GM19239 (cell line): ENCODE measurements at regions not wholly inside any gene's neighbourhood (a gene's known extent, or its start where the extent isn't known, plus 50 kb on each side); places are given as distances from the start of the nearest gene placed in this dataset.

Source experiments
- DNase-seq: peaks from one replicate; pipeline ENCODE4 v3.0.0; 2011; ENCODE audit warnings: low spot score; ENCODE audit not compliant: insufficient read length
- FAIRE-seq: peaks from 2 replicates; lab custom pipeline; 2011; peaks lifted over from hg19 to GRCh38; lab: Jason Lieb, UNC

DNA sequence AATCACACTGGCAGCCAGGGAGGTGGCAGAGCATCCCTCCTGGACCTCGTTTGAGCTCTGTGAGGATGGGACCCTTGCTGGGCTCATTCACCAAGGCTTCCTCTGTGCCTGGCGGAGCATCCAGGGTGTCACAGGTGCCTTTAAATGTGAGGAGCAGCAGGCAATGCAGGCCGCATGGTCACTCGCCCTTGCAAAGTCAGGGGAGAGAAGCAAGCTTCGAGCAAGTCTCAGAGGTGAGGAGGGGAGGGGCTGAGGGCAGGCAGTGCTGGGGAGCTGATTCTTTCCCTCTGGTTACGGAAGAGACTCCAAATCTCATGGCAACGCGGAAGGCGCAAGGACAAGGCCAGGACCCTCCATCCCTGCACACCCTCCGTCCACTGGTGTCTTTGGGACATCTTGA lies 182.7 kb upstream of the PMEPA1 start:
- FAIRE-seq (no peak), DNase-seq (no peak)

- DNase-seq (no peak), FAIRE-seq (no peak)
These were observed 181.2 kb upstream of the PMEPA1 start for GRCh38 chr20:57891014-57891413.

- DNase-seq = no peak
- FAIRE-seq = no peak
These were observed 180.5 kb upstream of the PMEPA1 start for GRCh38 chr20:57890202-57890800.

GRCh38 chr20:57888591-57888990 lies 178.8 kb upstream of the PMEPA1 start:
- DNase-seq (no peak), FAIRE-seq (no peak)

DNA sequence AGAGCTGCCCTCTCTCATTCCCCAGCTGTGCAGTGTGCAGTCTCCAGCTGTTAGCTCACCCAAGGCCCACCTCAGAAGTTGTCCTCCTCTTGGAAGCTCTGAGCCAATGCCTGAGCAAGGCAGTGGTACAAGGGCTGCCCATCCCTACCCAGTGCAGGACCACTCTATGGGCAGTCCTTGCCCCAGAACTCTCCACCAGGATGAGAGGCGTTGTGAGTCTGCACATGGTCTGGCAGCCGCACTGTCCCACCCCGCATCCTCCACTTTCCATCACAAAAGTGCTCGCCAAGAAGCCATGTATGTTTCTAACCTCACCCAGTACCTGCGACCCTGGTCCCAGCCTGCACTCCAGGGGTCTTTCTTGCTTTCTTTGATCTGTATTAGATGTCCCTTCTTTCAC lies 175.1 kb upstream of the PMEPA1 start:
- FAIRE-seq = no peak
- DNase-seq = no peak

DNA sequence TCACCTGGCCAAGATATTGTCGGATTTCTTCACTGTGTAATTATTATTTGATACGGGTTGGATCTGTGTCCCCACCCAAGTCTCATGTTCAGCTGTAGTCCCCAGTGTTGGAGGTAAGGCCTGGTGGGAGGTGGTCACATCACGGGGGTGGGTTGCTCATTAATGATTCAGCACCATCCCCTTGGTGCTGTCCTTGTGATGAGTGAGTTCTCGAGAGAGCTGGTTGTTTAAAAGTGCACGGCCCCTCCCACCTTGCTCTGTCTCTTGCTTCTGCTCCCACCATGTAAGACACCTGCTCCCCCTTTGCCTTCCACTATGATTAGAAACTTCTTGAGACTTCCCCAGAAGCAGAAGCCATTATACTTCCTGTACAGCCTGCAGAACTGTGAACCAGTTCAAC lies 173.9 kb upstream of the PMEPA1 start:
- FAIRE-seq = no peak
- no peak for DNase-seq

- DNase-seq (no peak), FAIRE-seq (no peak)
These were observed 173.4 kb upstream of the PMEPA1 start for GRCh38 chr20:57883224-57883623.

- DNase-seq (no peak), FAIRE-seq (no peak)
These were observed 172.8 kb upstream of the PMEPA1 start for GRCh38 chr20:57882451-57883161.

GRCh38 chr20:57881466-57882385 lies 171.9 kb upstream of the PMEPA1 start:
- DNase-seq = no peak
- FAIRE-seq = no peak

GRCh38 chr20:57880571-57880892 lies 170.7 kb upstream of the PMEPA1 start:
- no peak for FAIRE-seq

GRCh38 chr20:57879779-57880570 lies 170.2 kb upstream of the PMEPA1 start:
- DNase-seq (no peak), FAIRE-seq (no peak)

More at GRCh38 chr20:57880571-57880892, 170.7 kb upstream of the PMEPA1 start:
- no peak for DNase-seq

- DNase-seq (no peak), FAIRE-seq (no peak)
These were observed 169.6 kb upstream of the PMEPA1 start for GRCh38 chr20:57879437-57879778.

- DNase-seq = no peak
- FAIRE-seq = no peak
These were observed 169.1 kb upstream of the PMEPA1 start for GRCh38 chr20:57878786-57879424.

- no peak for DNase-seq
These were observed 168.2 kb upstream of the PMEPA1 start for GRCh38 chr20:57877995-57878394.

DNA sequence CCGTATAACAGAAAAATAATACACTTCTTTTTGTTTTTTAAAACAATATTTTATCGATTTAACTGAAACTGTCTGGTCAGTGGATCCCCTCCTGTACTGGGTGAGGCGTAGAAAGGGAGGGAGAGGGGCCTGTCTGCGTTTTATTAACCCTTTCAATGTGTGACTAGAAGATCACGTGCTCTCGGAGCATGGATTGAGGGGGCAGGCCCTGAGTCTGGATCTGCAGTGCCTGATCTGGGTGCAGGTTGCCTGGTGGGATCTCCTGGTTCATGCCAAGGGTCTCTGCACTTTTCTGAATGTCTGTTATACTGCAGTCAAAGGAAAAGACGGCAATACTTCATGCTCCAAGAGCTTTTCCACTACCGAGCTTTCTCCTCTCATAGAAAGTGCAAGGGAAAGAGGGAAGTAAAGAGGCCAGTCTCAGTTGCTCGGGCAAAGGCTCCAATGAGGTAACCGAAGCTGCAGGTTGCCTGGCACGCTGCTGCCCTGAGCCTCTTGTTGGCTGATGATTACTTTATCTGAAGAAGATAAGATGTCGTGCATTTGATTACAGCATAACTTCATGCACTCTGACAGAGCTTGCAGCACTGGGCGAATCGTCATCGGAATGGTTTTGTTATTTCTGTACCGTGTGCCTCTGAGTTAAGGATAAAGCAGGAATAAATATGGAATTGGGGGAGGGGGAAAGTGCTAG lies 167.5 kb upstream of the PMEPA1 start:
- no peak for FAIRE-seq
- DNase-seq = no peak

More at GRCh38 chr20:57877995-57878394, 168.2 kb upstream of the PMEPA1 start:
- no peak for FAIRE-seq

- DNase-seq (no peak), FAIRE-seq (no peak)
These were observed 166.3 kb upstream of the PMEPA1 start for GRCh38 chr20:57876163-57876562.

- no peak for FAIRE-seq
- DNase-seq = no peak
These were observed 164.3 kb upstream of the PMEPA1 start for GRCh38 chr20:57874141-57874540.

DNA sequence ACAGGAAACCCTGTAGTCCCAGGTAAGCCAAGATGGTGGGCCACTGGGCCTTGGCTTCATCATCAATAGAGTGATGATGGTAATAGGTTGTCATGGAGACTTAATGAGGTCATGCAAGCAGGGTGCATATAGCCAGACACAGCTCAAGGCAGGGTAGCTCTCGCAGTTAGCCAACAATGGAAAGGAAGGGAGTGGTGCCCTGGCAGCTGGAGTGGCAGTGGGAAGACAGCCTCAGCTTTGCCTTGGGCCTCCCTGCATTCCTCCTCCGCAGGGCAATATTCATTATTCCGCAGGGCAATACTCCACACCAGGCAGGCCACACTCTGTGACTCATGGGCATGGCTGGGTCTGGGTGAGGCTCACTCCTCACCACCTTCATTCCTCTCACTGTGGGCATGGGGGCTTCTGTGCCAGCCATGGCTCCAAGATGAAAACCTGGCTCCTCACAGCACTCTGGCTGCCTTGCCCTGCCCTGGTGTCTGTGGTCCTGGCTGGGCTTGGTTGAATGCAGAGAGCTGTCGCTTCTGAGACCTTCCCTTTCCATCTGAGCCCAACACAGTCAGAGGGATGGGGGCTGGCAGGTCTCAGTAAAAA lies 163.1 kb upstream of the PMEPA1 start:
- FAIRE-seq (no peak), DNase-seq (no peak)

GRCh38 chr20:57871237-57871632 lies 161.4 kb upstream of the PMEPA1 start:
- DNase-seq = no peak

More at GRCh38 chr20:57871237-57871632, 161.4 kb upstream of the PMEPA1 start:
- no peak for FAIRE-seq
